ENCODE measurements at regions not wholly inside any gene's neighbourhood (a gene's known extent, or its start where the extent isn't known, plus 50 kb on each side); places are given as distances from the start of the nearest gene placed in this dataset.

GRCh38 chr1:14462851-14463250, 135.6 kb upstream of the KAZN start:
- Histone ChIP-seq H3K36me3 (ENCODE audit: control insufficient read depth in 5 of 5, insufficient read depth in 5 of 5, low read length in 5 of 5) (no peaks in the 10 kb centered on the region), H3K27ac (ENCODE audit: low read depth, low read length) (no peak overlapping the region), H3K4me3 (ENCODE audit: low read depth in 1 of 5, low read length in 5 of 5) (no peak overlapping the region), H3K27me3 (ENCODE audit: control insufficient read depth in 5 of 5, insufficient read depth in 4 of 5, low read length in 5 of 5) (no peaks in the 10 kb centered on the region), H3K9ac (ENCODE audit: low read length in 5 of 5) (no peak overlapping the region), H3K4me1 (ENCODE audit: control insufficient read depth in 5 of 5, insufficient read depth in 5 of 5, low read length in 5 of 5) (peaks cover 0 to 39% (median 14%) of the 10 kb centered on the region in 5 donors), H3K9me3 (ENCODE audit: control insufficient read depth in 5 of 5, low read length in 5 of 5) (no peaks in the 10 kb centered on the region)

DNA sequence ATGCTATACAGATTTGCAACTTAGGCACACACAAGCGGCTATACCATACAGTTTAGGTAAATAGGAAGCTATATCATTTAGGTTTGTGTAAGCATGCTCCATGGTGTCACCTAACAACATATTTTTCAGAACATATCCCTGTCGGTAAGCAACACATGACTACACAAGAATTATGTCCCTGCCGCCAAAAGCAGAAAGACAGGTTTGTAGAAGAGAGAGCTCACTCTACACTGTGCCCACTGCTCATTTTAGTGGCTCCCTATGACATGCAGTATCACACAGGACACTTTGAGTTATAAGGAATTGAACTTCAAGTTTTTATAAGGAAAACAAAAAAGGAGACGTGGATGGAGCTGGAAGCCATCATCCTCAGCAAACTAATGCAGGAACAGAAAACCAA, 132.5 kb upstream of the KAZN start:
- Histone ChIP-seq H3K27ac (ENCODE audit: low read depth, low read length) (no peak overlapping the region), H3K9ac (ENCODE audit: low read length in 5 of 5) (no peak overlapping the region), H3K36me3 (ENCODE audit: control insufficient read depth in 5 of 5, insufficient read depth in 5 of 5, low read length in 5 of 5) (no peaks in the 10 kb centered on the region), H3K27me3 (ENCODE audit: control insufficient read depth in 5 of 5, insufficient read depth in 4 of 5, low read length in 5 of 5) (no peaks in the 10 kb centered on the region), H3K4me3 (ENCODE audit: low read depth in 1 of 5, low read length in 5 of 5) (no peak overlapping the region), H3K4me1 (ENCODE audit: control insufficient read depth in 5 of 5, insufficient read depth in 5 of 5, low read length in 5 of 5) (peaks cover 0 to 28% (median 7%) of the 10 kb centered on the region in 5 donors), H3K9me3 (ENCODE audit: control insufficient read depth in 5 of 5, low read length in 5 of 5) (no peaks in the 10 kb centered on the region)

- no peak overlapping the region for H3K9ac ChIP-seq (ENCODE audit: low read length in 5 of 5)
- no peaks in the 10 kb centered on the region for H3K27me3 ChIP-seq (ENCODE audit: control insufficient read depth in 5 of 5, insufficient read depth in 4 of 5, low read length in 5 of 5)
- no peaks in the 10 kb centered on the region for H3K9me3 ChIP-seq (ENCODE audit: control insufficient read depth in 5 of 5, low read length in 5 of 5)
- no peak overlapping the region for H3K27ac ChIP-seq (ENCODE audit: low read depth, low read length)
- H3K4me3 ChIP-seq (ENCODE audit: low read depth in 1 of 5, low read length in 5 of 5) = no peak overlapping the region
- H3K36me3 ChIP-seq (ENCODE audit: control insufficient read depth in 5 of 5, insufficient read depth in 5 of 5, low read length in 5 of 5) = no peaks in the 10 kb centered on the region
- peaks cover 0 to 22% (median 7%) of the 10 kb centered on the region in 5 donors for H3K4me1 ChIP-seq (ENCODE audit: control insufficient read depth in 5 of 5, insufficient read depth in 5 of 5, low read length in 5 of 5)
Measured at GRCh38 chr1:14467112-14467511, 131.4 kb upstream of the KAZN start.

- no peak overlapping the region for H3K27ac ChIP-seq (ENCODE audit: low read depth, low read length)
- no peaks in the 10 kb centered on the region for H3K36me3 ChIP-seq (ENCODE audit: control insufficient read depth in 5 of 5, insufficient read depth in 5 of 5, low read length in 5 of 5)
- no peak overlapping the region for H3K4me3 ChIP-seq (ENCODE audit: low read depth in 1 of 5, low read length in 5 of 5)
- no peaks in the 10 kb centered on the region for H3K27me3 ChIP-seq (ENCODE audit: control insufficient read depth in 5 of 5, insufficient read depth in 4 of 5, low read length in 5 of 5)
- H3K4me1 ChIP-seq (ENCODE audit: control insufficient read depth in 5 of 5, insufficient read depth in 5 of 5, low read length in 5 of 5) = peaks cover 0 to 18% (median 7%) of the 10 kb centered on the region in 5 donors
- H3K9me3 ChIP-seq (ENCODE audit: control insufficient read depth in 5 of 5, low read length in 5 of 5) = no peaks in the 10 kb centered on the region
- no peak overlapping the region for H3K9ac ChIP-seq (ENCODE audit: low read length in 5 of 5)
Measured at GRCh38 chr1:14468751-14469150, 129.7 kb upstream of the KAZN start.

GRCh38 chr1:14470802-14471201, 127.7 kb upstream of the KAZN start:
- Histone ChIP-seq H3K4me1 (ENCODE audit: control insufficient read depth in 5 of 5, insufficient read depth in 5 of 5, low read length in 5 of 5) (peaks cover 0 to 9% (median 2%) of the 10 kb centered on the region in 5 donors), H3K36me3 (ENCODE audit: control insufficient read depth in 5 of 5, insufficient read depth in 5 of 5, low read length in 5 of 5) (no peaks in the 10 kb centered on the region), H3K27ac (ENCODE audit: low read depth, low read length) (no peak overlapping the region), H3K27me3 (ENCODE audit: control insufficient read depth in 5 of 5, insufficient read depth in 4 of 5, low read length in 5 of 5) (no peaks in the 10 kb centered on the region), H3K9ac (ENCODE audit: low read length in 5 of 5) (no peak overlapping the region), H3K4me3 (ENCODE audit: low read depth in 1 of 5, low read length in 5 of 5) (no peak overlapping the region), H3K9me3 (ENCODE audit: control insufficient read depth in 5 of 5, low read length in 5 of 5) (no peaks in the 10 kb centered on the region)

DNA sequence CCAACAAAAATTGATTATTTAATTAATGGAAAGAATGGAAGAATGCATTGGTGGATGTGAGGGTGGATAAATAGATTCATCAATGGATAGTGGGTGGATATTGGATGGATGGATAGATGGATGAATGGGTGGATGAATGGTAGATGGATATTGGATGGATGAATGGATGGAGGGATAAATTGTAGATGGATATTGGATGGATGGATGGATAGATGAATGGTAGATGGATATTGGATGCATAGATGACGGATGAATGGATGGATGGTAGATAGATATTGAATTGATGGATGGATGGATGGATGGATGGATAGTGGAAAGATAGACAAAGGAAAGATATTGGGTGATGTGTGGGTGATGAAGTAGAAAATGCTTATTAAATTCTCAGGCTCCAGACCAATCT, 123.6 kb upstream of the KAZN start:
- H3K36me3 ChIP-seq (ENCODE audit: control insufficient read depth in 5 of 5, insufficient read depth in 5 of 5, low read length in 5 of 5) = no peaks in the 10 kb centered on the region
- no peak overlapping the region for H3K27ac ChIP-seq (ENCODE audit: low read depth, low read length)
- H3K9me3 ChIP-seq (ENCODE audit: control insufficient read depth in 5 of 5, low read length in 5 of 5) = no peaks in the 10 kb centered on the region
- H3K9ac ChIP-seq (ENCODE audit: low read length in 5 of 5) = no peak overlapping the region
- no peaks in the 10 kb centered on the region for H3K27me3 ChIP-seq (ENCODE audit: control insufficient read depth in 5 of 5, insufficient read depth in 4 of 5, low read length in 5 of 5)
- peaks cover 0 to 13% (median 9%) of the 10 kb centered on the region in 5 donors for H3K4me1 ChIP-seq (ENCODE audit: control insufficient read depth in 5 of 5, insufficient read depth in 5 of 5, low read length in 5 of 5)
- H3K4me3 ChIP-seq (ENCODE audit: low read depth in 1 of 5, low read length in 5 of 5) = no peak overlapping the region

- Histone ChIP-seq H3K4me3 (ENCODE audit: low read depth in 1 of 5, low read length in 5 of 5) (no peak overlapping the region), H3K36me3 (ENCODE audit: control insufficient read depth in 5 of 5, insufficient read depth in 5 of 5, low read length in 5 of 5) (no peaks in the 10 kb centered on the region), H3K9ac (ENCODE audit: low read length in 5 of 5) (no peak overlapping the region), H3K9me3 (ENCODE audit: control insufficient read depth in 5 of 5, low read length in 5 of 5) (no peaks in the 10 kb centered on the region), H3K27me3 (ENCODE audit: control insufficient read depth in 5 of 5, insufficient read depth in 4 of 5, low read length in 5 of 5) (no peaks in the 10 kb centered on the region), H3K27ac (ENCODE audit: low read depth, low read length) (peak overlapping the region; percentile 28), H3K4me1 (ENCODE audit: control insufficient read depth in 5 of 5, insufficient read depth in 5 of 5, low read length in 5 of 5) (peaks cover 0 to 13% (median 9%) of the 10 kb centered on the region in 5 donors)
Measured at GRCh38 chr1:14476170-14476955, 122.1 kb upstream of the KAZN start.

DNA sequence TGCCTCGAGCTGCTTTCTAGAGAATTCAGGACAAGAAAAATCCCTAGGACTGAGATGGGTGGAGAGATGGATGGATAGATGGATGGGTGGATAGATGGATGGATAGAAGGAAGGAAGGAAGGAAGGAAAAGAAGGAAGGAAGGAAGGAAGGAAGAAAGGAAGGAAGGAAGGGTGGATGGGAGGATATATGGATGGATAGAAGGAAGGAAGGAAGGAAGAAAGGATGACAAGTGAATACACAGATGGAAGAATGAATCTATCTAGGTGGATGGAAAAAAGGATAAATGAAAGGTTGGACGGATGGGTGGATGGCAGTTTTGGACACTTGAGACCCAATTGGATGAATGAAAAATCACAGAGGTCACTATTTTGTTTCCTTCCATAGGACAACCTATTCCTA, 120.4 kb upstream of the KAZN start:
- Histone ChIP-seq H3K9me3 (ENCODE audit: control insufficient read depth in 5 of 5, low read length in 5 of 5) (no peaks in the 10 kb centered on the region), H3K4me1 (ENCODE audit: control insufficient read depth in 5 of 5, insufficient read depth in 5 of 5, low read length in 5 of 5) (peaks cover 0 to 13% (median 9%) of the 10 kb centered on the region in 5 donors), H3K27ac (ENCODE audit: low read depth, low read length) (no peak overlapping the region), H3K36me3 (ENCODE audit: control insufficient read depth in 5 of 5, insufficient read depth in 5 of 5, low read length in 5 of 5) (no peaks in the 10 kb centered on the region), H3K9ac (ENCODE audit: low read length in 5 of 5) (no peak overlapping the region), H3K4me3 (ENCODE audit: low read depth in 1 of 5, low read length in 5 of 5) (no peak overlapping the region), H3K27me3 (ENCODE audit: control insufficient read depth in 5 of 5, insufficient read depth in 4 of 5, low read length in 5 of 5) (no peaks in the 10 kb centered on the region)

- Histone ChIP-seq H3K4me1 (ENCODE audit: control insufficient read depth in 5 of 5, insufficient read depth in 5 of 5, low read length in 5 of 5) (peaks cover 0 to 13% (median 9%) of the 10 kb centered on the region in 5 donors), H3K9me3 (ENCODE audit: control insufficient read depth in 5 of 5, low read length in 5 of 5) (no peaks in the 10 kb centered on the region), H3K27me3 (ENCODE audit: control insufficient read depth in 5 of 5, insufficient read depth in 4 of 5, low read length in 5 of 5) (no peaks in the 10 kb centered on the region), H3K27ac (ENCODE audit: low read depth, low read length) (no peak overlapping the region), H3K4me3 (ENCODE audit: low read depth in 1 of 5, low read length in 5 of 5) (no peak overlapping the region), H3K36me3 (ENCODE audit: control insufficient read depth in 5 of 5, insufficient read depth in 5 of 5, low read length in 5 of 5) (no peaks in the 10 kb centered on the region), H3K9ac (ENCODE audit: low read length in 5 of 5) (no peak overlapping the region)
Measured at GRCh38 chr1:14479865-14480264, 118.6 kb upstream of the KAZN start.

DNA sequence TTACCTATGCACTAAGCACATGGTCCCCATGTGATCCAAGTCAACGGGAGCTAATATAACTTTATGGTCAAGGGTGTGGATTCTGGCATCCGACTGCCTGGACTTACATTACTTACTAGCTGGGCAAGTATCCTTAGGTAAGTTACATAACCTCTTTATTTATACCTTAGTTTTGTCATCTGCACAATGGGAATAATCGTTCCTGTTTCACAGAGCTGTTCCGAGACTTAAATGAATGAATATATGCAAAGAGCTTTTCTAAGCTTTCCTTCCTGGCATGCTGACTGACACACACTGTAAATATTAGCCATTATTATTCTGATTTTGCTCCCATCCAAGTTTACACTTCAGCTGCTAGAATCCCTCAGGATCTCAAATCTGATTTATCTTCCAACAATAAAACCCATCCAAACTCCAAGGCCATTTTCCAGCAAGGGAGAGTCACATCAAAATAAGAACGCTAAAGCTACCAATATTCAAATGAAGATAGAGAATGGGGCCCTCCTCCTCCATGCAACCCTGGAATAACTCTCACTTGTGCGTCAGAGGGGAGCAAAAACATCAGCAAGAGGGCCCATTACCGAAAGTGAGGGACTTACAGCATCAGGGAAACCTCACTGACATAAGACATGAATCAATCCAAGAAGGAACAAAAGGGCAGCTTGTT, 115.6 kb upstream of the KAZN start:
- Histone ChIP-seq H3K27me3 (ENCODE audit: control insufficient read depth in 5 of 5, insufficient read depth in 4 of 5, low read length in 5 of 5) (no peaks in the 10 kb centered on the region), H3K27ac (ENCODE audit: low read depth, low read length) (no peak overlapping the region), H3K4me1 (ENCODE audit: control insufficient read depth in 5 of 5, insufficient read depth in 5 of 5, low read length in 5 of 5) (peaks cover 0 to 15% (median 11%) of the 10 kb centered on the region in 5 donors), H3K36me3 (ENCODE audit: control insufficient read depth in 5 of 5, insufficient read depth in 5 of 5, low read length in 5 of 5) (no peaks in the 10 kb centered on the region), H3K9ac (ENCODE audit: low read length in 5 of 5) (no peak overlapping the region), H3K9me3 (ENCODE audit: control insufficient read depth in 5 of 5, low read length in 5 of 5) (no peaks in the 10 kb centered on the region), H3K4me3 (ENCODE audit: low read depth in 1 of 5, low read length in 5 of 5) (no peak overlapping the region)
